GM12891 (cell line): ENCODE measurements at regions not wholly inside any gene's neighbourhood (a gene's known extent, or its start where the extent isn't known, plus 50 kb on each side); places are given as distances from the start of the nearest gene placed in this dataset.

Source experiments
- POLR2A ChIP-seq: IDR thresholded peaks from 2 replicates; pipeline ENCODE4 v1.6.1; 2011; ENCODE audit warnings: low read depth, low read length, control low read depth
- POLR2AphosphoS5 ChIP-seq: IDR thresholded peaks from 2 replicates; pipeline ENCODE4 v1.6.1; 2011; ENCODE audit warnings: low read depth, low read length, control low read depth

DNA sequence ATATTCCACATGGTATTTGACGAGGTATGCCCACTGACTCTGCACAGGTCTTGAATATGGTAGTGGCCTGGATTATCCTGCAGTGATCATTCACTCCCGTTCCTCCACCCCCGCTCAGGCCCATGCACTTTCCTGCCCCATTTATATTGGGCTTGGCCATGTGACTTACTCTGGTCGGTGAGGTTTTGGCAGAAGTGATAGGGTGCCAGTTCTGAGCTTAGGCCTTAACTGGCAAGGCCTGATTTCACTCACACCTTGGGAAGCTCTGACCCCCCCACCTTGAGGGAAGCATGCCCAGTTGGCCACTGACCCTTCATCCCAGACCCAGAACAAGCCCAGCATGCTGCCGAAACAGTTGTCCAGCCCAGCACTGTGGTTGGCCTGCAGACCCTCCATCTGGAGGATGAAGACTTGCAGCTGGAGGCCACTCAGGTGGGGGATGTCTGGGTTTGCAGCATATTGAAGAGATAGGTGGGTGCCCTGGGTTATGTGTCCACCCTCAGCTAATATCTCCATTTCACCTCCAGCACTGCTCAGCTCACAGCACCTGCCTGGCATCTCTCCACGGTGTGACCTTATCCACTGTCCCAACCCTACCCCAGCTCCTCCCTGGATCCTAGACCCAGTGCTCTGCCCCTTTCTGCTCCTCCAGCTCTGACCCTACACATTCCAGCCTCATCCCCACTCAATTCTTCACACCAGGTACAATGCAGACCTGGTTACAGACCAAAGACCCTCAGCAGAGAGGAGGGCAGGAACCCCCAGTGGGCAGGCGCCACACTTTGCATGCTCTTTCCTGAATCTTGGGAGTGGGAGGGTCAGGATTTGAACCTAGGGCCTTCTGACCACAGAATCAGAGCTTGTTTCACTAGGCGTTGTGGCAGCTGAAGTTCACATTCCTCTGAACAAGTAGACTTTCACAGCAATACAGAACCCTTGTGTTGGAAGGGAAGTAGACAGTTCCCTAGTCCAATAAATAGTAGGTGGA is 138.1 kb upstream of the CHST15 start:
- TF ChIP-seq POLR2A (no peak), POLR2AphosphoS5 (no peak)
